Neural crest cell (in vitro differentiated cells): ENCODE measurements at regions not wholly inside any gene's neighbourhood (a gene's known extent, or its start where the extent isn't known, plus 50 kb on each side); places are given as distances from the start of the nearest gene placed in this dataset.
"Not testable (repeated sequence)": the region's sequence is repeated elsewhere in the genome, so short reads cannot be mapped to it uniquely, and the experiment has no call there.

ENCODE experiments used
- DNase-seq: peaks from one replicate; pipeline ENCODE4 v3.0.0; 2021; ENCODE audit warnings: low read depth, mixed read lengths, low spot score
- H3K27ac Mint-ChIP-seq: one replicate; pipeline ENCODE4 v1.8.0; 2021; ENCODE audit warnings: mild to moderate bottlenecking, mixed read lengths; ENCODE audit not compliant: unreplicated experiment
- H3K27me3 Mint-ChIP-seq: 2 replicates; pipeline ENCODE4 v1.8.0; 2021; ENCODE audit warnings: low read depth, mild to moderate bottlenecking, mixed read lengths
- H3K36me3 Mint-ChIP-seq: 2 replicates; pipeline ENCODE4 v1.8.0; 2021; ENCODE audit warnings: low read depth, mild to moderate bottlenecking, mixed read lengths
- H3K4me1 Mint-ChIP-seq: 2 replicates; pipeline ENCODE4 v1.8.0; 2021; ENCODE audit warnings: mixed read lengths
- H3K4me3 Mint-ChIP-seq: one replicate; pipeline ENCODE4 v1.8.0; 2021; ENCODE audit warnings: mild to moderate bottlenecking, mixed read lengths
- H3K9me3 Mint-ChIP-seq: 2 replicates; pipeline ENCODE4 v1.8.0; 2021; ENCODE audit warnings: mixed read lengths
- CTCF ChIP-seq: fragments of 200-600 bp; sonication (generic); conservative IDR thresholded peaks from 2 replicates; pipeline ENCODE4 v1.5.0; 2021; ENCODE audit warnings: antibody characterized with exemption, mild to moderate bottlenecking

- no peaks in the 10 kb centered on the region for H3K27me3 Mint-ChIP-seq
- no peak overlapping the region for H3K4me3 Mint-ChIP-seq
- no peak for DNase-seq
- H3K4me1 Mint-ChIP-seq = no peaks in the 10 kb centered on the region
- peaks cover 18% of the 10 kb centered on the region for H3K36me3 Mint-ChIP-seq
- H3K27ac Mint-ChIP-seq = no peak overlapping the region
- no peak for TF ChIP-seq CTCF
- H3K9me3 Mint-ChIP-seq = peaks cover 11% of the 10 kb centered on the region
Measured at GRCh38 chr18:1092228-1092627, 187.6 kb downstream of the ADCYAP1 start.

GRCh38 chr18:1094409-1094808, 189.7 kb downstream of the ADCYAP1 start:
- Mint-ChIP-seq H3K27me3 (no peaks in the 10 kb centered on the region), H3K9me3 (peaks cover 6% of the 10 kb centered on the region), H3K27ac (no peak overlapping the region), H3K4me3 (no peak overlapping the region), H3K4me1 (no peaks in the 10 kb centered on the region), H3K36me3 (peaks cover 10% of the 10 kb centered on the region)
- TF ChIP-seq CTCF = no peak
- no peak for DNase-seq

GRCh38 chr18:1097991-1098735, 193.5 kb downstream of the ADCYAP1 start:
- H3K4me1 Mint-ChIP-seq, DNase-seq, H3K27ac Mint-ChIP-seq, H3K27me3 Mint-ChIP-seq, H3K9me3 Mint-ChIP-seq, H3K4me3 Mint-ChIP-seq: not testable (repeated sequence)
- H3K36me3 Mint-ChIP-seq = peaks cover 12% of the 10 kb centered on the region

GRCh38 chr18:1102848-1103247, 198.2 kb downstream of the ADCYAP1 start:
- Mint-ChIP-seq H3K4me3 (no peak overlapping the region), H3K27ac (no peak overlapping the region), H3K4me1 (peaks cover 3% of the 10 kb centered on the region), H3K27me3 (no peaks in the 10 kb centered on the region), H3K9me3 (peaks cover 2% of the 10 kb centered on the region), H3K36me3 (peaks cover 2% of the 10 kb centered on the region)
- no peak for DNase-seq
- TF ChIP-seq CTCF = no peak

GRCh38 chr18:1103537-1103936, 198.9 kb downstream of the ADCYAP1 start:
- Mint-ChIP-seq H3K4me1 (peaks cover 3% of the 10 kb centered on the region), H3K36me3 (peaks cover 2% of the 10 kb centered on the region), H3K9me3 (peaks cover 2% of the 10 kb centered on the region), H3K4me3 (no peak overlapping the region), H3K27ac (no peak overlapping the region), H3K27me3 (no peaks in the 10 kb centered on the region)
- TF ChIP-seq CTCF = no peak
- DNase-seq = no peak

GRCh38 chr18:1104181-1104881, 199.7 kb downstream of the ADCYAP1 start:
- TF ChIP-seq CTCF = no peak
- no peaks in the 10 kb centered on the region for H3K27me3 Mint-ChIP-seq

More at GRCh38 chr18:1104181-1104881, 199.7 kb downstream of the ADCYAP1 start:
- Mint-ChIP-seq H3K4me1 (peaks cover 3% of the 10 kb centered on the region), H3K9me3 (peaks cover 2% of the 10 kb centered on the region), H3K36me3 (peaks cover 2% of the 10 kb centered on the region), H3K4me3 (no peak overlapping the region), H3K27ac (no peak overlapping the region)
- no peak for DNase-seq
